ENCODE measurements at regions not wholly inside any gene's neighbourhood (a gene's known extent, or its start where the extent isn't known, plus 50 kb on each side); places are given as distances from the start of the nearest gene placed in this dataset.

GRCh38 chr5:18067615-18068014 lies 433.4 kb downstream of the TAF11L14 start:
- Histone ChIP-seq H3K9me3 (no peaks in the 10 kb centered on the region), H3K27me3 (no peaks in the 10 kb centered on the region), H3K4me3 (ENCODE audit: low read depth in 1 of 2, low read length in 1 of 2) (no peak overlapping the region), H3K4me1 (ENCODE audit: control insufficient read depth in 1 of 2, insufficient read depth in 1 of 2, low read depth in 1 of 2, low read length in 1 of 2) (no peaks in the 10 kb centered on the region), H3K27ac (no peak overlapping the region), H3K36me3 (no peaks in the 10 kb centered on the region)
- no peak for TF ChIP-seq CTCF (IDR thresholded peaks at IDR 0.05)

- H3K27me3 ChIP-seq = no peaks in the 10 kb centered on the region
- no peak overlapping the region for H3K4me3 ChIP-seq (ENCODE audit: low read depth in 1 of 2, low read length in 1 of 2)
- no peak for TF ChIP-seq CTCF (IDR thresholded peaks at IDR 0.05)
- H3K9me3 ChIP-seq = no peaks in the 10 kb centered on the region
- no peak overlapping the region for H3K27ac ChIP-seq
- H3K36me3 ChIP-seq = no peaks in the 10 kb centered on the region
- H3K4me1 ChIP-seq (ENCODE audit: control insufficient read depth in 1 of 2, insufficient read depth in 1 of 2, low read depth in 1 of 2, low read length in 1 of 2) = no peaks in the 10 kb centered on the region
Measured at GRCh38 chr5:18068826-18069225, 434.6 kb downstream of the TAF11L14 start.

- Histone ChIP-seq H3K36me3 (no peaks in the 10 kb centered on the region), H3K9me3 (no peaks in the 10 kb centered on the region), H3K4me1 (ENCODE audit: control insufficient read depth in 1 of 2, insufficient read depth in 1 of 2, low read depth in 1 of 2, low read length in 1 of 2) (no peaks in the 10 kb centered on the region), H3K27ac (no peak overlapping the region), H3K27me3 (no peaks in the 10 kb centered on the region), H3K4me3 (ENCODE audit: low read depth in 1 of 2, low read length in 1 of 2) (no peak overlapping the region)
- TF ChIP-seq CTCF (IDR thresholded peaks at IDR 0.05) = no peak
Measured at GRCh38 chr5:18069790-18070189, 435.5 kb downstream of the TAF11L14 start.

GRCh38 chr5:18072600-18072999 lies 438.3 kb downstream of the TAF11L14 start:
- Histone ChIP-seq H3K9me3 (no peaks in the 10 kb centered on the region), H3K27me3 (no peaks in the 10 kb centered on the region)
- TF ChIP-seq CTCF (IDR thresholded peaks at IDR 0.05) = no peak

GRCh38 chr5:18074961-18075360 lies 440.7 kb downstream of the TAF11L14 start:
- Histone ChIP-seq H3K27me3 (no peaks in the 10 kb centered on the region), H3K9me3 (no peaks in the 10 kb centered on the region), H3K4me1 (ENCODE audit: control insufficient read depth in 1 of 2, insufficient read depth in 1 of 2, low read depth in 1 of 2, low read length in 1 of 2) (no peaks in the 10 kb centered on the region), H3K4me3 (ENCODE audit: low read depth in 1 of 2, low read length in 1 of 2) (no peak overlapping the region), H3K27ac (no peak overlapping the region), H3K36me3 (no peaks in the 10 kb centered on the region)
- no peak for TF ChIP-seq CTCF (IDR thresholded peaks at IDR 0.05)

More at GRCh38 chr5:18072600-18072999, 438.3 kb downstream of the TAF11L14 start:
- no peak overlapping the region for H3K4me3 ChIP-seq (ENCODE audit: low read depth in 1 of 2, low read length in 1 of 2)
- H3K27ac ChIP-seq = no peak overlapping the region
- no peaks in the 10 kb centered on the region for H3K36me3 ChIP-seq
- no peaks in the 10 kb centered on the region for H3K4me1 ChIP-seq (ENCODE audit: control insufficient read depth in 1 of 2, insufficient read depth in 1 of 2, low read depth in 1 of 2, low read length in 1 of 2)

- Histone ChIP-seq H3K27ac (no peak overlapping the region), H3K27me3 (no peaks in the 10 kb centered on the region), H3K36me3 (no peaks in the 10 kb centered on the region), H3K4me3 (ENCODE audit: low read depth in 1 of 2, low read length in 1 of 2) (no peak overlapping the region), H3K9me3 (no peaks in the 10 kb centered on the region), H3K4me1 (ENCODE audit: control insufficient read depth in 1 of 2, insufficient read depth in 1 of 2, low read depth in 1 of 2, low read length in 1 of 2) (no peaks in the 10 kb centered on the region)
- no peak for TF ChIP-seq CTCF (IDR thresholded peaks at IDR 0.05)
Measured at GRCh38 chr5:18078157-18078556, 443.9 kb downstream of the TAF11L14 start.
